Activated CD4-positive, CD25-positive, alpha-beta regulatory T cell (primary cell): ENCODE measurements at regions not wholly inside any gene's neighbourhood (a gene's known extent, or its start where the extent isn't known, plus 50 kb on each side); places are given as distances from the start of the nearest gene placed in this dataset.
"Not testable (repeated sequence)": the region's sequence is repeated elsewhere in the genome, so short reads cannot be mapped to it uniquely, and the experiment has no call there.

Source experiments
- DNase-seq, 4 experiments: peaks; one replicate each; lab custom pipeline; 2025; lab: John Stamatoyannopoulos, UW

DNA sequence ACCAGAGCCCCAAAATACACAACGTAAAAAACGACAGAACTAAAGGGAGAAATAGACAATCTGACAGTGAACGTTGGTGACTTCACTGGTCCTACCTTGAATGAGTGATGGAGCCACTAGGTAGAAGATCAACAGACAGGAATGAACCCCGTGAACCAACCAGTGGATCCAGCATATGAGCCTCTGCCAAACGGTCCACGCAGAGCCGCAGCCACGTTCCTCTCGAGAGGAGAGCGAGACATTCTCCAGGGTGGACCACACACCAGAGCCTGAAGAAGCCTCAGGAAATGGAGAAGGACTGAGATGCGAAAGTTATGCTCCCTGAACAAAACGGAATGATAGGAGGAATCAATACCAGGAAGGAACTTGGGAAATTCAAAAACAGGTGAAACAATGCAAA lies 178.4 kb downstream of the RTP5 start:
- no peak for DNase-seq

DNA sequence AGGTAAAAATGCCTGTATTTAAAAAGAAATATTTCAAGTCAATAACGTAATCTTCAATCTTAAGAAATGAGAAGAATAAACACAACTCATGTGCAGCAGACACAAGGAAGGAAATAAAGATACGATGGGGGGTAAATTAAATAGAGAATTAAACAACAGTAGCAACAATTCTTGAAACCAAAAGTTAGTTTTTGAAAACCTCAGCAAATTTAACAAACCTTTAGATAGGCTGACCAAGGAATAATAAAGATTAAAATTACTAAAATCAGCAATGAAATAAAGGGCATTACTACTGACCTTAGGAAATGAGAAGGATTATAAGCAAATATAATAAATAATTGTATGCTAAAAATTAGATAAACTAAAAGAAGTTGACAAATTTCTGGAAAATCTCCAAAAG lies 178.9 kb downstream of the RTP5 start:
- DNase-seq: no peak

DNA sequence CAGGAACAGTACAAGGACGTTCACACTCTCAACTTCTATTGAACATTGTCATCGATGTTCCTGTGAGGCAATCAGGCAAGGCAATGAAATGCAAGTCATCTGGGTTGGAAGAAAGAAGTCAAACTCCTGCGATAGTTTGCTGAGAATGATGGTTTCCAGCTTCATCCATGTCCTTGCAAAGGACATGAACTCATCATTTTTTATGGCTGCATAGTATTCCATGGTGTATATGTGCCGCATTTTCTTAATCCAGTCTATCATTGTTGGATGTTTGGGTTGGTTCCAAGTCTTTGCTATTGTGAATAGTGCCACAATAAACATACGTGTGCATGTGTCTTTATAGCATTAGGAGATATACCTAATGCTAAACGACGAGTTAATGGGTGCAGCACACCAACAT lies 180.0 kb downstream of the RTP5 start:
- not testable (repeated sequence) for DNase-seq

DNA sequence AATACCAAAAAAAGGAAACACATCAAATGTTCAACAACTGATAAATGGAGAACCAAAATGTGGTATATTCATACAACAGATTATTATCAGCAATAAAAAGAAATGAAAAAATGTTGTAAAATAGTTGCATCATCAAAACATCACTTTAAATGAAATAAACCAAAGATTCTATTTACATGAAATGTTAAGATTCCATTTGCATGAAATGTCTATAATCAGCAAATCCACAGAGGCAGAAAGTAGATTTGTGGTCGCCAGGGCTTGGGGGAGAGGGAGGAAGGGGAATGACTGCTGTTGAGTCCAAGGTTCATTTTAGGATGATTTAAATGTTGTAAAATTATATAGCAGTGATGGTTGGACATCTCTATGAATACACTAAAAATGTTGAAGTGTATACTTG lies 181.9 kb downstream of the RTP5 start:
- no peak for DNase-seq

DNA sequence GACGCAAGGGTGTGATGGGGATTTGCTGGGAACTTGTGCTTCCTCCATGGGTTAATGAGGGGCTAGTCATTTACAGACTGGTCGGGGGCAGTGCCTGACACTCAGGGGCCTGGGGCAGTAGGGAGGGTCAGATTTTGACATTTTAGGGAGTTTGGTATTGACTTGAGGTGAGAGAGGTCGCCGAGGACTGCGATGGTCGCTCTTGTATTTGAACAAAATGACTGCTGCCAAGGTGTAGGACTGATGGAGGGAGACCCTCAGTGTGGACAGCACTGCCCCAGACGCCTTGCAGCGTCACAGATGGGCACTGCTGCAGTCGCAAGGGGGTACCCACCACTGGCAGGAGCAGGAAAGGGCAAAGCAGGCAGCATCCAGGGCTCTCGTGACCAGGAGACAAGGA lies 182.9 kb downstream of the RTP5 start:
- no peak for DNase-seq

DNA sequence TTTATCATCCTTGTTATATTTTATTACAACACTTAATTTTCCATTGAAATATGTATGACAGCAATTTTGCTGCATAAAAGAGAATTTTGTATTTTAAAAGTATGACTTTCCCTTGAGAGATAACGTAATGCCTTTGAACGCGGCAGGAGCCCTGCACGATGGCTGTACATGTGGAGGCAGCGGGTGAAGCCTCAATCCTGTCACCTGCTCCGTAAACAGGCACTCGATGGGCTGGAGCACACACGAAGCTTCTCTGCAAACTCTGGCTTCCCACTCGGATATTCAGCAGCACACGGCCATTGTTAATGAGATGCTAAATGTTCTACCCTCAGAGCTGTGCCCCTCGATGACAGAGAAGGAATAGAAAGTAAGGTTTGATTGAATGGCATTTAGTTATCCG lies 184.4 kb downstream of the RTP5 start:
- DNase-seq: no peak

DNA sequence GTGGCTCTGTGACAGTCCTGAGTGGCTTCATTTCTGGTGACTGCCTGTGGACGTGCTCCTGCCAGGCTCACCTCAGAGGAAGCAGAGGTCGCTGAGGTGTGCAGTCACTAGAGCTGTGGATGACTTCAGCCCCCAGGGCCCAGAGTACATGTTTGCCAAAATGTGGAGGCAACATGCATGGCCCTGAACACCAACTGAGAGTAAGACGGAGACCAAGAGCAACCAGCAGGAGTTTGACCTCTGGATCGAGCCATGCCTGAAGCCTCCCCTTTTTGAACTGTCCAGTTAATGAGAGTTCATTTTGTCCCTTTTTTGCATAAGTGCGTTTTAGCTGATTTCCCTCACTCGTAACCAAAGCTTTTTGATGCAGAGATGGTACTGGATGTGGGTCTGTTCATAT lies 184.9 kb downstream of the RTP5 start:
- no peak for DNase-seq

DNA sequence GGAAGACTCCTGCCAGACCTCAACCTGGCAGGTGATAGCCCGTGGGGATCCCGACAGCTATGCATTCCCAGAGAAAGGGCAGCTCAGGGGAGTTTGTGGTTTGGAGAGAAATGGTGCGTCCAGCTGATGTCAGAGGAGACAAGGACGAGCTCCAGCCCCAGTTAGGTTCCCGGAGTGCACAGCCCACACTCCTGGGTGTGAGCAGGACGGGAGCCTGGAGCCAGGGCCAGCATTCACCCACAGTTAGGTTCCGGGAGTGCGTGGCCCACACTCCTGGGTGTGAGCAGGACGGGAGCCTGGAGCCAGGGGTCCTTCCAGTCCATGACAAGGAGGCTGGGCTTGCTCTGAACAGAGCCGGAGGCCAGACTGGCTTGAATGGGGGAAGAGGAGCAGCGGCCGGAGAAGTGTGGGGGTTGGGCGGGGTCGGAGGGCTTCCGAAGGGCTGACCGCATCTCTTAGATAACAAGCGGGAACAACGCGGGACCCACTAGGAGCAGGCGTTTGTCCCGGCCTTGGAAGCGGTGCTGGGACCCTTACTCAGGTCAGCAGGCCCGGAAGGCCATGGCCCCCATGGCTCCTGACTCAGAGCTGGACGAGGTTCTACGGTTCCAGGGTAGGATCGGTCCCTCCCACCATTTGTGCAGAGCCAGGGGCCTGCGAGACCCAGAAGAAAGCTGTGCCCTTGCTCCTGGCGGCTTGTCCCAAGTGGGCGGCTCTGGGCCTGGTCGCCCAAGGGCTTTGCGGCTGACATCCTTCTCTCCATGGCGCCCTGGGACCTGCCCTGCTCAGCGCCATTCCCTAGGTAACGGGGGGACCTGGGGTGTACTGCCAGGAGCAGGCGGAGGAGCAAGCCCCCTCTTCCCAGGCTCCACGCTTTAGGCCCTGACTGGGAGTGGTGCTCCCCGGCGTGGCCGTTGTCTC lies 185.6 kb downstream of the RTP5 start:
- DNase-seq: no peak

DNA sequence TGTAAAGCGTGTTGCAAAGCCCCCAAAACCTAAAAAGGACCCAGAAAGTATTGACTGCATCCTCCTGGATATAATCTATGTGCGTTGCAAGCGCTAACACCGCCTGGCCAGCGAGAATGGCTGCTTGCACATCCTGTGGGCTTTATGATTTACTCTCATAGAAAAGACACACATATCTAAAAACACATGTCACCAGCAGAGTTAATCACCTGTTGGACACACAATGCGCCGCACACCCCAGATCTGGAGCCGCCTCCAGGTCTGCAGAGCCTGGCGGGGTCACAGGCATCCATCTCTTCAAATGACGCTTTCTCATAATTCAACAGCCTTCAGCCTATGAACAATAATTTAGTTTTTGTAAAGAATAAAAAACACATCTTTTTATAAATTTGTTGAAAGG lies 186.5 kb downstream of the RTP5 start:
- DNase-seq: no peak

DNA sequence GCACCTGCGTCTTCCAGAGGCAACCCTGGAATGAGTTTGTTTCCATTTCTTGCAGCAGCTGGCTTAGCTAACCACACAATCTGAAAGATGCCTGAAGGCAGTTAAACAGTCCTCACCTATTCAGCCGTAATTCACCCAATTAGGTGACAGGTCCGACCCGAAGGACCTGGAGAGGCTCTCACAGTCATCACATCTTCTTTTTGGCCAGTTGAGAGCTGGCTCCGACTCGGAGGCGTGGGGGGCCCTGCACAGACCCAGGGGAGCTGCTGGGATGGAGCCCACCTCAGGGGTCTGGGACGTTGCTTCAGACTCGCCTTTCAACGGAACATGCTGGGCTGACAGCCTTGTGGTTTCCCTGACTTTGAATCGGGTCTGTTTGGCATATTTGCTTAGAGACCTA lies 187.3 kb downstream of the RTP5 start:
- DNase-seq: no peak

DNA sequence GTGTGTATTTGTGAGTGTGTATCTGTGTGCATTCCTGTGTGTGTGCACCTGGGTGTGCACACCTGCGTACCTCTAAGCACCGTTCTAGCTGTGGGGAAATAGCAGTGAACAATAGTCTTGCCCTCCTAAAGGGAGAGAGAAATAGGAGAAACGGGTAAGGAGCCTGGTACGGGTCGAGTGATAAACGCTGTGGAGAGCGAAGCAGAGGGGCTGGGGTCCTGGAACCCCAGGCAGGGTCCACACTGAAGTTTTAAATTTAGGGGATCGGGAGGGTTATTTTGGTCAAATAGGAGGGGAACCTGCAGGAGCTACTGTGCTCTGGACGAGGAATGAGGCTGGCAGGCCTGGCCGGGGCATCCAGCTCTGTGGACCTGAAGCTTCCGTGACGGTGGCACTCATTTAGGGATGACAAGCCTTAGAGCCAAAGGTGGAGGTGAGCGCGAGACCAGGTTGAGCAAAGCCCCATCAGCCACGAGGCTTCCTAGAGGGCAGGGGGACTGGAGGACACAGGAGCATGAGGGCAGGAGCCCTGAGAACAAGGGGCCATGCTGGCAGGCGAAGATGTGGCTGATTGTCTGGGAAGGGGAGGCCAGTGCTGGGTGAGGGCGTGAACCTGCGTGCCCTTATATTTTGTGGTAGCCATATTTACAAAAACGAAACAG lies 188.0 kb downstream of the RTP5 start:
- no peak for DNase-seq

DNA sequence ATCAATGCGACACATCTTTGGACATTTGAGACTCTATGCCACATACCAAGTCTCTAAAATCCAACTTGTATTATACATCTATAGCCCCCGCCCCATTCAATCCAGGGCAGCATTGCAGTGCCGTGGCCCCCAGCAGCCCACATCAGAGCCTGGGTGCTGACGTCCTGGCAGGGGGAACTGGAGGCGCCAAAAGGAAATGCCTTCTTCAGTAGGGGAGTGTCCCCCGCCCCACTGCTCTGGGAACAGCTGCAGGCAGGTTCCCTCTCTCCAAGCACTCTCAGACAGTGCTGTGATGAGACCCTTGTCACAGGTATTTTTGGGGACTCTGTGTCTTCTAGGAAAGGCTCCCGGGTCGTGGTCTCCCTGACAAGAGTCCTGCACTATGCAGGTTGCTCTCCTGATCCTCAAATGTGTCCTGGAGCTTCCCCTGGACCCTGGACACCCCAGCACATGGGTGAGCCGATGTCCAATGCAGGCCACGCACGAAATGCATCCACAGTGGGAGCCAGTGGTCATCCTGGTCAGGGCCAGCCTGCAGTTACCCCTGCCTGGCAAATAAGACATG lies 188.7 kb downstream of the RTP5 start:
- no peak for DNase-seq

DNA sequence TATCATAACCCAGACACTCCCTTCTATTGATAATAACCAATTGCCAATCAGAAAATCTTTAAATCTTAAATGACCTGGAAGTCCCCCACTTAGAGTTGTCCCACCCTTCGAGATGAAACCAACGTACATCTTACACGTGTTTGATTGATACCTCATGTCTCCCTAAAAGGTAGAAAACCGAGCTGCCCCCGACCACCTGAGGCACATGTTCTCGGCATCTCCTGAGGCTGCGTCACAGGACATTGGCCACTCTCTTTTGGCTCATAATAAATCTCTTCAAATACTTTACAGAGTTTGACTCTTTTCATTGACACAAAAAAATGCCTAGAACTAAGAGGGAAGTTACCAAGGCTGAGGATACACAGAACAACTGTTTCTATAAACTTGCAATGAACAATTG lies 190.0 kb downstream of the RTP5 start:
- no peak for DNase-seq

DNA sequence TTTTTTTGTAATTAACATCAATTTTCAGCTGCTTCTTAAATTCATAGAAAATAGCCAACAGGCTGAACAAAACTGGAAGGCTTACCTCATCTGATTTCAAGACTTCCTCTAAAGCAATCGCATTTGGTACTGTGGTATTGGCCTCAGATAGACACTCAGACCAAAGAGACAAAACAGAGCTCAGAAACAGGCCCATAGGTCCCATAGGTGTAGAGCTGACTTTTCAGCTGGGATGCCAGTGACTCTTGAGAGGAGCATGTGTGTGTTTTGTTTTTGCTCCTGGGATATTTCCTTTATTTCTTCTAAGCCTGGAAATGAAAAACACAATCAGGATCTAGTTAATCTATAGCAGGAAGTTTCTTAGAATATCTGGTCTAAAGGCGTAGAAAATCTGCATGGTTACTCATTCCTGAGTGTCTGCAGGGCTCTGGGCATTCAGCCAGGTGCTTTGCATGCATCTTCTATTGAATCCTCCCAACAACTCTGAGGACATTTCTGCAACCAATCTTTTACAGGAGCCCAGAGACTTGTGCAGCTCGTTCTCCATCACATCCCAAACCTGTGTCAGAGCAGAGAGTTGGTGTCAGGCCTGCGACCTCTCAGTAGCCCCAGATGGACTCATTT lies 190.8 kb downstream of the RTP5 start:
- no peak for DNase-seq

DNA sequence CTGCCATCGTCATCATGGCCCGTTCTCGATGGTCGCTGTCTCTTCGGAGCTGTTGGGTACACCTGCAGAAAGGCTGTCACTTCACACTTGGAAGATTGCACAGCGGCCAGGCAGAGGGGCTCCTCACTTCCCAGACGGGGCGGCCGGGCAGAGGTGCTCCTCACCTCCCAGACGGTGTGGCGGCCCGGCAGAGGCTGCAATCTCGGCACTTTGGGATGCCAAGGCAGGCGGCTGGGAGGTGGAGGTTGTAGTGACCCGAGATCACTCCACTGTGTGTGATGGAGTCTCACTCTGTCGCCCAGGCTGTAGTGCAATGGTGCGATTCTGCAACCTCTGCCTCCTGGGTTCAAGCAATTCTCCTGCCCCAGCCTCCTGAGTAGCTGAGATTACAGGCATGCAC lies 192.4 kb downstream of the RTP5 start:
- DNase-seq: not testable (repeated sequence)

DNA sequence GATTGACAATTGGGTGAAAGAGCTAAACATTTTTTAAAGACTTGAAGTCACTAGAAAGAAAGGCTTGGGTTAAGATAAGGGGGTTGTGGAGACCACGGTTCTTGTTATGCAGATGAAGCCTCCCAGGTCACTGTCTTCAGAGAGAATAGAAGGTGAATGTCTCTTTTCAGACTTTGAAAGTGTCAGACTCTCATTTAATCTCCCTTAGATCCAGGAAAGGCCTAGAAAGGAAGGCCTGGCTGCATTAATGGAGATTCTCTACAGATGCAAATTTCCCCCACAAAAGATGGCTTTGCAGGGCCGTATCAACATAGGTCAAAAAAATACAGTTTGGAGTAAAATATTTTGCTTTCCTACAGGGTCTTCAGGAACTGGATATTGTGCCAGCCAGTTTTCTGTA lies 193.9 kb downstream of the RTP5 start:
- DNase-seq: no peak

DNA sequence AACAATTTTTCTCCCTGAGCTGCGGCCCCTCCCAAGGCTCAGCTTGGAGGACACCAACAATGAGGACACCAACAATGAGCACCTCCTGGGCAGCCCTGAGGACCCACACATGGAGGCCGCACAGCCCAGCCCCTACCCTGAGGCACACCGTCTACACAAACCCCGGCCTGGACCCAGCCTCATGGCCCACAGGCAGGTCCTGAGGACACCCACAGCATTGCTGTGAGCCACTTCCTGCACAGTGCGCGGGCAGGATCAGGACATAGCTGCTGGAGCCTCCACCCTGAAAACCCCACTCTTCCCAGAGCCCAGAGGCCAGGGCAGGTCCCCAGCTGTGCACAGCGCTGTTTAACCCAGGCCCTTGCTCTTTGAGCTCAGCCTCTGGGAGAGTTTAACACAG lies 194.3 kb downstream of the RTP5 start:
- no peak for DNase-seq

DNA sequence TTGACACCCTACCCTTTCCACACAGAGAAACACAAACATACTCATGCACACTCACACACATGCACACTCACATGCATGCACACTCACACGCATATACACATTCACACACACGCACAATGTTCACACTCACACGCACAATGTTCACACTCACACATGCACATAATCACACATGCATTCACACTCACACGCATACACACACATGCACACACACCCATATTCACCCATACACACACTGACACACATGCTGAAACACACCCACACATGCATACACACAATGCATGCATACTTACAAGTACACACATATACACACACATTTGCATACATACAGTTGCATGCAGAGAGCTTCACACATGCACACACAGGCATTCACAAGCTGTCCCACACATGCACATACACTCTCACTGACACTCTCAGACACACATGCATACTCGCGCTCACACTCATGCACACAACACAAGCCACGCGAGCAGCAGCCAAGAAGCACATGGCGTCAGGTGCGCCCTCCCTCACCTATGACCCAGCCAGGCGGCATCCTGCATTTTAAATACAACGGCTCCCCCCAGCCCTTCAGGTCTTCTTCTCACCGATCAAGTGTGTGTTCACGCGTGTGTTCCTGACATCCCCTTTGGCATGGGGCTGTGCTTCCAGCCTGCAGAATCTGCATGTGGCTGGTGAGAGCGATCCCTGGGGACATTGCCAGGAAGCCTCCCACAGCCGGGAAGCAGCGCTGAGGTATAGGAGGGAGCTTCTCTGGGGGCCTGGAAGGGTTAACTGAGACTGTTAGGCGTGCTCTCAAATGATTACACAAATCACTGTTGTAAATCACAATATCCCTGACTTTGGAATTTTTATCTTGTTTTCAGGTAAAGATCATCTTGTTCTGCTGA lies 195.1 kb downstream of the RTP5 start:
- no peak for DNase-seq

DNA sequence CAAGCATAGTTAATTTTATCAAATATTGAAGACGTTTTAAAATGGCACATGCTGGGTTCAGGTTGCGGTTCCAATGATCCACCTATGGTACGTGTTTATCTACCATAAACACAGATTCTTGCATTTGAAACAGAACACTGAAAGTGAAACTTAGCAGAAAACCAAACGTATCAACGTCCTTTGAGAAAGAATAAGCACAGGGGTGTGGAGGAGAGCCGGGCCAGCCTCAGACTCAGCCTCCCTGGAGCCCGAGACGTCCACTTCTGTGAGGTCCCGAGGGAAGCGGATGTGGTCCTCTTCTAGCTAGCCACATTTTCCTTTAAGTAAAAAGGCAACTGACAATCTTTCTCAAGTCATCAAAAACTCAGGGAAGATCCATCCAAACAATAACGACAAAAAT lies 195.9 kb downstream of the RTP5 start:
- DNase-seq: no peak

DNA sequence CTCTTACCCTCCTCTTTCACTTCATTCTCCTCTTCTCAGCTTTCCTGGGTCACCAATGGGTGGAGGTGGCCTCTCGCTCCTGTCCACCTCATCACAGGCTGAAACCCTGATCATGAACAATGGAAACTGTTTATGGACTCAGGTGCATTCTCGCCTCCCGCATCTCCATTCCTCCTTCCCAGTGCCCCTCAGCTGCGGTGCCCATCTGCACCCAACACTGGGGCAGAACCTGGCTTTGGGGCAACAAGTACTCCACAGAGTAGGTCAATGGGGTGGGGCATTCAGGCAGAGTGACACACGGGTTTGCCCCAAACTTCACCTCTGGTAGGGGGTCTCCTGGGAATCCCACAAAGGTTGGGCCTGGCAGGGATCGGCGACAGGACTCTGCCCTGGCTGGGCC lies 199.5 kb downstream of the RTP5 start:
- DNase-seq: no peak

DNA sequence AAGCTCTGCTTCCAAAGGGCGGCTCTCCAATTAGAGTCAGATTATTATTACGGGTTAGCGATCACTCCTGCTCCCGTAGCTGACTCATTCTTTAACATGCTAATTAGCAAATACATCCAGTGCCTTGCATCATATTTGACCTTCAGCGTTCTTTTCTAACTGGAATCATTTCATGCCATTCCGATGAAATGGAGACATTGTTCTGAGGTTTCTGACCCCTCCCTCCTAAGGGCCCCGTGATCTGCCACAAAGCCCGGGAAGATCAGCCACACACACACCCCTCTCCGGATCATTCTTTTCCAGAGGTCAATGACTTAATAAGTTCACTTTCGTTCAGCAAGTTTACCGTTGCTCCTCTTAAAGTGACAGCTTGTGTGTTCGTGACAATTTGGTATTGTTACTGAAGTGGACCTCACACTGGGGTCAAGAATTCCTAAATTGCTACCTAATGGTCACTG lies 200.4 kb downstream of the RTP5 start:
- DNase-seq: not testable (repeated sequence)

DNA sequence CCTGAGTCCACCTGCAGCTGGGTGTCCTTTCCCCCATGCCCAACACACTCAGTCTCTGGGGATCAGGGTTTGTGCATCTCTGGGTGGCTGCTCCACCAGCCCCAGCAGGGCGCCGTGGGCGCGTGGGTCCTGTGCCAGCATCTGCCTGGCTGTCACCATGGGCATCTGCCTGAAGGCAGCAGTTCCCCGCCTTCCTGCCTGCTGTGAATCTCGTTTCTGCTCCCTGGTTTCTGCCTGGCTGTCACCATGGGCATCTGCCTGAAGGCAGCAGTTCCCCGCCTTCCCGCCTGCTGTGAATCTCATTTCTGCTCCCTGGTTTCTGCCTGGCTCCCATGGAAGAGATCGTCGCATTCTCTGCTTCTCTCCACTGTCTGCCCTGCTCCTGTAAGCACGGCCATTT lies 201.2 kb downstream of the RTP5 start:
- DNase-seq: not testable (repeated sequence)
